ENCODE measurements at regions not wholly inside any gene's neighbourhood (a gene's known extent, or its start where the extent isn't known, plus 50 kb on each side); places are given as distances from the start of the nearest gene placed in this dataset.

DNA sequence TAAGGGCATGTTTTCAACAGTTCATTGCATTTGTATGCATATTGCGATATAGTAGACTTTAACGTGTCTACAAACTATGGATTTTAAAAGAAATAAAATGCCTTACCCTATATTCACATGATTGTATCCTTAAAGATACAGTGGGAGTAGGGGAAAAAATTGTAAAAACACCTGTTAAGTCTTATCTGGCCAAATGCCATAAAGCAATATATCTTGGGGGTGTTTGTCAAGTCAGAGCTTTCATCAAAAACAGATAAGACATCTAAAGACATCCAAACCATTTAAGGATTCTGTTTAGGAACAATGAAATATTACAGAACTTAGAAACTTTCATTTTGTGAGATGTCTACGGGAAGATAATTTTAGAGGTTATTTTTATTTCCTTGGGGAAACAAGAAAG is 152.3 kb downstream of the AASDH start:
- TF ChIP-seq, protein P1, sequence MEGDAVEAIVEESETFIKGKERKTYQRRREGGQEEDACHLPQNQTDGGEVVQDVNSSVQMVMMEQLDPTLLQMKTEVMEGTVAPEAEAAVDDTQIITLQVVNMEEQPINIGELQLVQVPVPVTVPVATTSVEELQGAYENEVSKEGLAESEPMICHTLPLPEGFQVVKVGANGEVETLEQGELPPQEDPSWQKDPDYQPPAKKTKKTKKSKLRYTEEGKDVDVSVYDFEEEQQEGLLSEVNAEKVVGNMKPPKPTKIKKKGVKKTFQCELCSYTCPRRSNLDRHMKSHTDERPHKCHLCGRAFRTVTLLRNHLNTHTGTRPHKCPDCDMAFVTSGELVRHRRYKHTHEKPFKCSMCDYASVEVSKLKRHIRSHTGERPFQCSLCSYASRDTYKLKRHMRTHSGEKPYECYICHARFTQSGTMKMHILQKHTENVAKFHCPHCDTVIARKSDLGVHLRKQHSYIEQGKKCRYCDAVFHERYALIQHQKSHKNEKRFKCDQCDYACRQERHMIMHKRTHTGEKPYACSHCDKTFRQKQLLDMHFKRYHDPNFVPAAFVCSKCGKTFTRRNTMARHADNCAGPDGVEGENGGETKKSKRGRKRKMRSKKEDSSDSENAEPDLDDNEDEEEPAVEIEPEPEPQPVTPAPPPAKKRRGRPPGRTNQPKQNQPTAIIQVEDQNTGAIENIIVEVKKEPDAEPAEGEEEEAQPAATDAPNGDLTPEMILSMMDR (IDR thresholded peaks at IDR 0.05): no peak
- no peak for TF ChIP-seq EZH2phosphoT487 (IDR thresholded peaks at IDR 0.05)
